ENCODE measurements at regions not wholly inside any gene's neighbourhood (a gene's known extent, or its start where the extent isn't known, plus 50 kb on each side); places are given as distances from the start of the nearest gene placed in this dataset.

- H3F3A ChIP-seq (ENCODE audit: insufficient read depth, low read length, poor library complexity, severe bottlenecking) = no peaks in the 10 kb centered on the region
- no peaks in the 10 kb centered on the region for H3K9me3 ChIP-seq (ENCODE audit: low read length)
- TF ChIP-seq EP300 (conservative IDR thresholded peaks at IDR 0.05; ENCODE audit: poor library complexity, severe bottlenecking) (no peak), POLR2AphosphoS5 (IDR thresholded peaks at IDR 0.05) (no peak), EZH2 (IDR thresholded peaks at IDR 0.05; ENCODE audit: borderline replicate concordance, insufficient read depth, low read length, poor library complexity, severe bottlenecking) (no peak), SMC3 (conservative IDR thresholded peaks at IDR 0.05; ENCODE audit: poor library complexity) (no peak), MXI1 (conservative IDR thresholded peaks at IDR 0.05; ENCODE audit: poor library complexity, severe bottlenecking) (no peak), REST (IDR thresholded peaks at IDR 0.05; ENCODE audit: borderline replicate concordance) (no peak)
- H3K27me3 ChIP-seq (ENCODE audit: insufficient read depth, low read depth, low read length) = no peaks in the 10 kb centered on the region
- H3K79me2 ChIP-seq (replicated peaks; ENCODE audit: insufficient read depth, low read length) = no peaks in the 10 kb centered on the region
- H3K36me3 ChIP-seq (ENCODE audit: insufficient read depth, low read length) = no peaks in the 10 kb centered on the region
- H2AFZ ChIP-seq (ENCODE audit: low read depth, low read length) = no peak overlapping the region
- no peak overlapping the region for H3K4me3 ChIP-seq (ENCODE audit: low read length)
- no peaks in the 10 kb centered on the region for H4K20me1 ChIP-seq (ENCODE audit: insufficient read depth)
- no peaks in the 10 kb centered on the region for H3K9me2 ChIP-seq (ENCODE audit: insufficient read depth, low read length)
- no peak overlapping the region for H3K4me2 ChIP-seq (ENCODE audit: low read length)
- H3K27ac ChIP-seq (ENCODE audit: low read length) = no peak overlapping the region
- H3K9ac ChIP-seq (ENCODE audit: low read length) = no peak overlapping the region
Observed at GRCh38 chr1:8137481-8138244, 111.6 kb upstream of the ERRFI1 start.

- H2AFZ ChIP-seq (ENCODE audit: low read depth, low read length) = no peak overlapping the region
- H3K4me3 ChIP-seq (ENCODE audit: low read length) = no peak overlapping the region
- H3K4me2 ChIP-seq (ENCODE audit: low read length) = no peak overlapping the region
- H3K9me2 ChIP-seq (ENCODE audit: insufficient read depth, low read length) = no peaks in the 10 kb centered on the region
- no peaks in the 10 kb centered on the region for H3K36me3 ChIP-seq (ENCODE audit: insufficient read depth, low read length)
- no peaks in the 10 kb centered on the region for H3K27me3 ChIP-seq (ENCODE audit: insufficient read depth, low read depth, low read length)
- no peaks in the 10 kb centered on the region for H3K79me2 ChIP-seq (replicated peaks; ENCODE audit: insufficient read depth, low read length)
- no peaks in the 10 kb centered on the region for H3F3A ChIP-seq (ENCODE audit: insufficient read depth, low read length, poor library complexity, severe bottlenecking)
- H3K27ac ChIP-seq (ENCODE audit: low read length) = no peak overlapping the region
- no peaks in the 10 kb centered on the region for H4K20me1 ChIP-seq (ENCODE audit: insufficient read depth)
- H3K9me3 ChIP-seq (ENCODE audit: low read length) = no peaks in the 10 kb centered on the region
- no peak overlapping the region for H3K9ac ChIP-seq (ENCODE audit: low read length)
- no peak for TF ChIP-seq EP300 (conservative IDR thresholded peaks at IDR 0.05; ENCODE audit: poor library complexity, severe bottlenecking)
- no peak for TF ChIP-seq SMC3 (conservative IDR thresholded peaks at IDR 0.05; ENCODE audit: poor library complexity)
- no peak for TF ChIP-seq RAD21 (conservative IDR thresholded peaks at IDR 0.05)
- no peak for TF ChIP-seq CTCF (IDR thresholded peaks at IDR 0.05; ENCODE audit: poor library complexity, severe bottlenecking)
- no peak for TF ChIP-seq REST (IDR thresholded peaks at IDR 0.05; ENCODE audit: borderline replicate concordance)
- no peak for TF ChIP-seq POLR2AphosphoS5 (IDR thresholded peaks at IDR 0.05)
- no peak for TF ChIP-seq MXI1 (conservative IDR thresholded peaks at IDR 0.05; ENCODE audit: poor library complexity, severe bottlenecking)
- no peak for TF ChIP-seq TAF1 (IDR thresholded peaks at IDR 0.05; ENCODE audit: low read depth)
- TF ChIP-seq EZH2 (IDR thresholded peaks at IDR 0.05; ENCODE audit: borderline replicate concordance, insufficient read depth, low read length, poor library complexity, severe bottlenecking) = no peak
Observed at GRCh38 chr1:8136766-8137165, 110.7 kb upstream of the ERRFI1 start.
